Peyer's patch (tissue), 4 donors: ENCODE measurements at regions not wholly inside any gene's neighbourhood (a gene's known extent, or its start where the extent isn't known, plus 50 kb on each side); places are given as distances from the start of the nearest gene placed in this dataset.

ENCODE experiments used
- DNase-seq, 3 donors: peaks; one replicate each; pipeline ENCODE4 v3.0.0-alpha.2; 2017 to 2019
- H3K27ac ChIP-seq, 4 donors: fragments of 200-600 bp; sonication (generic); one replicate each; pipeline ENCODE4 v1.5.1; 2016 to 2019
- H3K27me3 ChIP-seq, 2 donors: fragments of 200-600 bp; sonication (generic); one replicate each; pipeline ENCODE4 v1.5.1; 2019
- H3K36me3 ChIP-seq, 3 donors: fragments of 200-600 bp; sonication (generic); one replicate each; pipeline ENCODE4 v1.5.1; 2016 to 2019
- H3K4me1 ChIP-seq, 4 donors: fragments of 200-600 bp; sonication (generic); one replicate each; pipeline ENCODE4 v1.5.1; 2016 to 2019
- H3K4me3 ChIP-seq, 4 donors: fragments of 200-600 bp; sonication (generic); 1 replicate in 3 of 4; 2 replicates in 1 of 4; pipeline ENCODE4 v1.5.1; 2016 to 2019; ENCODE audit warnings: mild to moderate bottlenecking in 1 of 4
- H3K9me3 ChIP-seq, 4 donors: fragments of 200-600 bp; sonication (generic); one replicate each; pipeline ENCODE4 v1.5.1; 2016 to 2019; ENCODE audit warnings: mild to moderate bottlenecking in 1 of 4
- CTCF ChIP-seq, 6 experiments: fragments of 450-650 bp in 4 of 6; fragments of 200-600 bp in 2 of 6; sonication (generic) in 1 of 6; IDR thresholded peaks; one replicate each; pipeline ENCODE4 v1.5.1; 2017 to 2019; ENCODE audit warnings: antibody characterized with exemption in 6 of 6, mild to moderate bottlenecking in 3 of 6, moderate library complexity in 1 of 6
- POLR2A ChIP-seq, 2 donors: fragments of 450-650 bp; IDR thresholded peaks; one replicate each; pipeline ENCODE4 v1.5.1; 2017; ENCODE audit warnings: antibody characterized with exemption in 2 of 2, mild to moderate bottlenecking in 2 of 2, moderate library complexity in 2 of 2

DNA sequence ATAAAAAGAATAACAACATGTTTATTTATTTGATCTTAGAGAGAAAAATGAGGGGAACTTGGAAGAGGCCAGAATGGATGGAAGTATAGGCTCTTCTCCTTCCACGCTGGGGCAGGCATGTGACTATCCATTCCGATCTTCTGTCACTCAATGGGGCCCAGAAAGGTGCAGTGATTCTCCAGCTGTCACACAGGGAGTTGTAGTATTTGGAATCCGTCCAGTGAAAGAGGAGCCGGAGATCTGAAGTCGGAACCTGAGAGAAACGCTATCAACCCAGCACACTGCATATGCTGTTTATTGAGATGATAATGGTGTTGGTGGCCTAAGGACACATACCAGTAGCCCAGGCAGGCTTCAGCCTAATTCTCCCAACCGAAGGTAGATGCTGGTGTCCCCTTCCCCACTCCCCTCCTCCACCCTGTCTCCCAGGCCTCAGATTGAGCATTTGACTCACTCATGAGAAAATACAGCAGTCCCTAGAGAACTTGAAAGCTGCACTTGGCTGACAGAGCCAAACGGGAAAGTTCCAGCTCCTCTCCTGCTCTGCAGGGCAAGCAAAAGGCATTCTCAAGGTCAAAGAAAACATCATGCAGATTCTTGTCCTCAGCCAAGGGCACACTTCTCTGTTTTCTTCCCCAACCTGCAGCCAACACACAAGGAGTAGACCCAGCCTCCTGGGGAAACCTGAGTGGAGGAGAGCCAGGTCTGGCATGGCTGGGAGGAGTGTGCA lies 100.4 kb downstream of the IRF2BPL start:
- Histone ChIP-seq H3K4me3 (no peak overlapping the region), H3K27ac (no peak overlapping the region), H3K4me1 (peaks cover 0 to 11% (median 4%) of the 10 kb centered on the region in 4 donors), H3K27me3 (no peaks in the 10 kb centered on the region), H3K36me3 (no peaks in the 10 kb centered on the region), H3K9me3 (no peaks in the 10 kb centered on the region)
- DNase-seq: no peak
- TF ChIP-seq POLR2A (IDR thresholded peaks at IDR 0.05) (no peak), CTCF (IDR thresholded peaks at IDR 0.05) (no peak)

DNA sequence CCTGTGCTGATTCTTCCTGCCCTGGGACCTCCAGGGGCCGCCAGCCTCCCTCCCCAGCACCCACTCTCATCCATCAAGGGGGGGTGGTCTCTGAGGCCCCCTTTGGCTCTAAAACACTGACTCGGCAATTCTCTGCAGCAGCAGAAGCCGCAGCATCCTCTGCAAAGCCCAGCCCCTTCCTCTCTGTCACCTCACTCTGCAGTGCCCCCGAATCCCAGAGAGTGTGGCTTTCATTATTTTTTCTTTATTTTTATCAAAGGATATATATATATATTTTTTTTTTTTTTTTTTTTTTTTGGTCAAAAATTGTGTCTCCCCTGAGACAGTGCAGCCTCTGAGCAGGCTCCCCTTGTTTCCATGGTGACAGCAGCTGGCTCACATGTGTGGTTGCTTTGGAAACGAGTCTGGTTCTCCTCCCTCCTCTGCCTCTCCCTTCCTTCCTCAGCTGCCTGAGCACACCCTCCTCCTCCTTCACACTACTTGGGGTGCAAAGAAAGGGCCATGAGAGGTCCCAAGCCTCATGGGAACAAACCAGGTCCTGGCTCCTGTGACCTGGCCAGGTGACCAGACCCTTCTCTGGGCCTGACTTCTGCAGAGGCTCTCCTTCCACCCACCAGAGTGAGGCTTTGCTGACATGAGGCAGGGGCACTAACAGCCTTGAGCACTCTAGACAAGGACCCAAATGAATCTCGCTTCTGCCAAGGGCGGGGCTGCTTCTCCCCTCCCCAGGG lies 100.5 kb downstream of the LRRC74A start:
- Histone ChIP-seq H3K4me3 (no peak overlapping the region), H3K4me1 (peaks cover 0 to 11% (median 4%) of the 10 kb centered on the region in 4 donors), H3K27me3 (no peaks in the 10 kb centered on the region), H3K27ac (peak overlapping the region in 1 of 4 donors; percentile 38), H3K36me3 (no peaks in the 10 kb centered on the region), H3K9me3 (no peaks in the 10 kb centered on the region)
- no peak for TF ChIP-seq CTCF (IDR thresholded peaks at IDR 0.05)
- no peak for TF ChIP-seq POLR2A (IDR thresholded peaks at IDR 0.05)
- peak in 1 of 3 donors; percentile 65 for DNase-seq

DNA sequence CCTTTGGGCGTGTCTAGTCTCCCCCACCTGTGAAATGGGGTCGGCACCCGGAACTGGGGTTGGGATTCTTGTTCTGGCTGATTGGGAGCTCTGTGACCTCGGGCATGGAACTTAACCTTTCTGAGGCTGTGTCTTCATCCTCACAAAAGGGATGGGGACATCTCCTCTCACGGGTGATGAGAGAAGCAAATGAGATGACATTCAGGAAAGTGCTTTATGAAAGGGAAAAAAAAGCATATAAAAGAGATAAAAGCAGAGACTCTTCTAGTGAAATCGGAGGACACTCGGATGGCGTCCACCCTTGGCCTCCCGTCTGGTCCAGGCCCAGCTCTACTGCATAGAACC lies 98.9 kb downstream of the LRRC74A start:
- H3K27me3 ChIP-seq: no peaks in the 10 kb centered on the region
- no peak overlapping the region for H3K4me3 ChIP-seq
- no peak overlapping the region for H3K27ac ChIP-seq
- no peaks in the 10 kb centered on the region for H3K36me3 ChIP-seq
- no peaks in the 10 kb centered on the region for H3K9me3 ChIP-seq
- peaks cover 0 to 20% (median 4%) of the 10 kb centered on the region in 4 donors for H3K4me1 ChIP-seq
- no peak for TF ChIP-seq CTCF (IDR thresholded peaks at IDR 0.05)
- no peak for TF ChIP-seq POLR2A (IDR thresholded peaks at IDR 0.05)
- no peak for DNase-seq

DNA sequence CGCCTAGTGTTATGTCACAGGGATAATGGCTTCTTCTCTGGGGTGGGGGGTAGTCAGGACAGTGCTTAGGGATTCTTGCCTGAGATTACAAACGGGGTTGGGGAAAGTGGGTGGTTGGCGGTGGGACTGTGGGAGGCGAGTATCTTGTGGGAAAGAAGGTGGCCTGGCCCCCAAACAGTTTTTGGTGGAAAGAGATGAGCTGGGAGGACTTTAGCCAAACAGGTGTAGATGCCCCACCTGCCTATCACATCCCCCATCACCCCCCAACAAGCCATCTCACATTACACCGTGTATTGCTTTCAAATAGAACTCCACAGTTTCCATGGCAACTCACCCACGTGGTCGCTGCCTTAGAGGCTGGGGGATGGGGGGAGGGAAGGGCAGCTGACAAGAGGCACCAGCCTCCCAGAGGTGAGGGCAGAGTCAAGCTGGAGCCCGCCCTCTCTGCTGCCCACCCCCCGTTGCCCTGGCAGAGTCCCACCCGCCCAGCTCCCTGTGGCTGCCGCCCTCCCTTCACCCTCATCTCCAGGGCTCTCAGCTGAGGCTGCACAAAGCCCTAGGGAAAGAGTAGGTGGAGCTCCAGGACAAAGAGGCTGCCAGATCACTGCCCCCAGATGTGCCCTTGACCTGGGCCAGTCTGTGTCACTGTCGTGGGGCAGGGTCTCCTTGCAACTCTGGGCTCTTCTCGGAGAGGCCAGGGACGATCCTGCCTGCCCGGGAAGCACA lies 98.3 kb downstream of the LRRC74A start:
- DNase-seq: no peak
- TF ChIP-seq CTCF (IDR thresholded peaks at IDR 0.05): no peak
- no peak for TF ChIP-seq POLR2A (IDR thresholded peaks at IDR 0.05)
- no peak overlapping the region for H3K27ac ChIP-seq
- H3K27me3 ChIP-seq: no peaks in the 10 kb centered on the region
- no peaks in the 10 kb centered on the region for H3K9me3 ChIP-seq
- no peak overlapping the region for H3K4me3 ChIP-seq
- no peaks in the 10 kb centered on the region for H3K36me3 ChIP-seq
- peaks cover 2 to 20% (median 5%) of the 10 kb centered on the region in 4 donors for H3K4me1 ChIP-seq

DNA sequence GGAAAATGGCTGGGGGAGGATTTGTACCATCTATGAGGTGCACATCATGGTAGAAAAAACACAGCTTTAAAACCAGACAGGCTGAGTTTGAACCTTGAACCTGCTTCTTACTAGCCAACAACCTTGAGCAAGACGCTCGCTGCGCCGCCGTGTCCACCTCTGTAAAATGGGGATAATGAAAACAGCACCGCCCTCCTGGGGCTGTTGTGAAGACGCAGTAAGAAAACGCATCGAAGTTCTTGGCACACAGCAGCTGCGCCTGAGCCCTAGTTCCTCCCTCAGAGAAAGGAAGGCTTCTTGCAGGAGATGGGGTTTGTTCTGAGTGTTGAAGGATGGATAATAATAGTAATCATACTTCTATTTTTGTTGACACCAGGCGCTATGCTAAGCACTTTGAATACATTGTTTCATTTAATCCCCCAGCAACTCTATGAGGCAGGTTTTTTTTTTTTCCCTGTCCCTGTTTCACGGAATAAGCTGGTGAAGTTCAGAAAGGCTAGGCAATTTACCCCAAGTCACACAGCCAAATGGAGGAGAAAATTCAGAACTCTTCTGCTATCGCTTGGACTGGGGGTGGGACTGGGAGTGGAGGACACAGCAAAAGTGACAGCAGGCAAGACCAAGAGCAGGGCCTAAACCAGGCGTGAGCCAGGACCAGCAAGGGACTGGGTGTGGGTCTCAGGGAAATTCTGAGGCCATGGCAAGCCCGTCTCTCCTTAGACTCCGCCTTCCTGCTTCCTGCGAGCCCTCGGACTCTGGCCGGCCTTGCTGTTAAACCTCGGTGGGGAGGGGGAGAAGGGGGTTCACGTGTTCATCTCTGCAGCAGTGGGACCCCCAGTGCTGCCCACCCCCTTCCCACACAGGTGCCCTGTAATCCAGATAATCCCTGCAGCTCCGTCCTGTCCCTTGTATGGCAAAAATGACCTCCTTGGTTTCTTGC lies 97.5 kb downstream of the LRRC74A start:
- Histone ChIP-seq H3K27ac (no peak overlapping the region), H3K4me3 (no peak overlapping the region), H3K27me3 (no peaks in the 10 kb centered on the region), H3K4me1 (peaks cover 0 to 28% (median 7%) of the 10 kb centered on the region in 4 donors), H3K9me3 (no peaks in the 10 kb centered on the region), H3K36me3 (no peaks in the 10 kb centered on the region)
- no peak for DNase-seq
- TF ChIP-seq POLR2A (IDR thresholded peaks at IDR 0.05) (no peak), CTCF (IDR thresholded peaks at IDR 0.05) (no peak)
